Fibroblast of upper back skin (primary cell): ENCODE measurements at regions not wholly inside any gene's neighbourhood (a gene's known extent, or its start where the extent isn't known, plus 50 kb on each side); places are given as distances from the start of the nearest gene placed in this dataset.

Source experiments
- DNase-seq: peaks from one replicate; pipeline ENCODE4 v3.0.0-alpha.2; 2013

DNA sequence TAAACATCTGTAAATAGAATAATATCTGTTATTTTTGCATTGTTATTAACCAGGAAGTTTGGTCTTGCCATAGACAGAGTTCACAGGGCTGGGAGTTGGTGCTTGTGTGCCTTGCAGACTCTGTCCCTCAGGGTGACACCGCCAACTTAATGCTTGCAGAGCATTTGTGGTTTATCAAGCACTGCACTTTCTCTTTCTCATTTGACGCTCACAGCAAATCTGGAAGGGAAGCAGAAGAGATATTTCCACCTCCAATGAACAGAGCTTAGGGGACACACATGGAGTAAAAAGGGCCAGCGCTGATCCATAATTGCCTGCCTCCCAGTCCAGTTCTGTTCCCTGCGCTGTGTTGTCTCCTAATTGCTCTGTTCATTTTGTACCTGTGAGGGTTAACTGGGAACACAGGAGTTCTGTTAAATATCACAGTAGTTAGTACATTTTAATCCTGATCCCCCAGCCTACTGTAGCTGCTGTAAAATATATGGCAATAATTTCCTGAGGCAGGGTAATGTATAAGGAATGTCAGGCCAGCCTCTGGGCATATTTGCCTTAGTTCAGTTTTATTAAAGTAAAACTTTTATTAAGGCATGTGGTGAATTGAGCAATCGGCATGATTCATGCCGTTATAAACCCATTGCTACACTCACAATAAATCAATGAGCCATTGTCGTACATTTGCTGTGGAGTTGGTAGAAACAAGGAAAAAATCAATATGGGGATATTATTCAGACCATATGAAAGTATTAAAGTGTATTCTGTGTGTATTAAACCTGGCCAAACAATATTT, 182.5 kb upstream of the OSR1 start:
- peak; percentile 94 for DNase-seq

DNA sequence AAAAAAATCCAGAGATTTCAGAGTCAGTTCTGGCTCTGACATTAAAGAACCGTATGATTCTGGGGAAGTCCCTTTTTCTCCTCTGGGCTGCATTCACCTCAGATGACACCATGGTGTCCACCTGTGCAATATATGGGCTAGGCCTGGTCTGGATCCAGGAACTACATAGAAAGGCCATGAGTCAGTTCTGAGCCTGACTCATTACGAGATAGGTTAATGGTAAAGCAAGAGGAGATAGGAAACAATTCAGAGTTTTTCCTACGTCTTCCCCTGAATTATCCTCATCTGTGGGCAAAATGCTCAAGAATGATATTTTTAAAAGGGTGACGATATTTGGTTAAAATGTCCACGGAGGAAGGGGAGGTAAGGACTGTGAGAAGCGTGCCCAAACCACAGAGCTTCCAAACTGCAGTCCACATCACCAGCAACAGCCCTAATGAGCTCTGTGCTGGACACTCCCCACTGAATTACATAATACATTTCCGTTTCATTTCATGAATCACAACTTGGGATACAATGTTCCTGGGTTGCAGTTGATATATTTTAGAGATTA, 180.1 kb upstream of the OSR1 start:
- peak; percentile 94 for DNase-seq

DNA sequence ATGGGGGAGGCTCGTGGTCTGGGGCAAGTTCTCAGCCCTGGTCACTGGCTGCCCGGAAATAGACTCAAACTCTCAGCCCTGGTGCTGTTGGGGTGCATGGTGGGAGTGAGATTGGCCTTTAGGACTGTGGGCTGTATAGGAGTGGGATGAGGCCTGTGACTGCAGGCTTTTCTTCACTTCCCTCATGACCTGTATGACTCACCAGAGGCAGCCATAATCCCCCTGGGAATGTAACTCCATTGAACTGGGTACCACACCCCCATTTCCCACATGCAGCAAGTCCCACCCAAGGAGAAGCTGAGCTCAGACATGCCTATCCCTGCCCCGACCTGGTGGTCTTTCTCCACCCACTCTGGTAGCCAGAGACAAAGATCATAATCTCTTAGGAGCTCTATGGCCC, 177.7 kb upstream of the OSR1 start:
- peak; percentile 34 for DNase-seq

DNA sequence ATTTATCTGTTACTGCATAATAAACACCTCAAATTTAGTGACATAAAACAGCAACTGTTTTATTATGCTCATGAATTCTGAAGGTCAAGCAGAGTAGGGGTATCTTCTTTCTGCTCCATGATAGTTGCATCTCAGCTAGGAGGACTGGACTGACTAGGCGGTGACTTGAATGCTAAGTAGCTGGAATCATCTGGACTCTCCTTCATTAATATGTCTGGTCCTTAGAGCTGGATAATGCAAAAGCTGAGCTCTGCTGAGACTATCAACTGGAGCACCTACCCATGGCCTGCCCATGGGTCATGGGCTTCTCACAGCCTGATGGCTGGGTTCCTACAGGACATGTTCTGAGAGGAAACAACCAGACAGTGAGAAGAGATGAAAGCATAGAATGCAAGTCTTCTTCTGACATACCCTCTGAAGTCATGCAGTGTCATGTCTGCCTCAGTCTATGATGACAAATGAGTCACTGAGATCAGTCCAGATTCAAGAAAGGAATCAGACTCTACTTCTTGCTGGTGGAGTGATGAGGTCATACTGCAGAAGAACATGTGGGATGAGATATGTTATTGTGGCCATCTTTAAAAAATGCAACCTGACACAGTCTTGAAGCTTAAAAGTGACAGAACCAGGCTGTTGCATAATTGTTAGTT, 174.2 kb upstream of the OSR1 start:
- peak; percentile 41 for DNase-seq

DNA sequence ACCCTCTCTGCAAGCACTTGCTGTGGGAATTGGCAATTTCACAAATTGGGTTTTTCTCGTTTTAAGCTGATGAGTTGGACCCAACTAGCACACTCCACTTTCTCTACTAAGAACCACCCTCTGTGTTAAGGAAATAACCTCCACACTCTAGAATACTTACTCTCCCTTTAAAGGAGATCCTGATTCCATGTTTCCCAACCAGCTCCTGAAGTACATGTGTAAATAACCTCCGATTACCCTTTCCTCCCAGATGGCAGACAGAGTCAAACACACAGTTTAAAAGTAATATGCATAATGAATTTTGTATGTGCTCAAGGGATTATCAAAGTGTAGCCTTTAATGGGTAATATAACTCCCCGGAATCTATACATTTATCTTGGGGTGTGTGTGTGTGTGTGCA, 171.3 kb upstream of the OSR1 start:
- no peak for DNase-seq

GRCh38 chr2:19527771-19528170, 169.3 kb upstream of the OSR1 start:
- DNase-seq = no peak

DNA sequence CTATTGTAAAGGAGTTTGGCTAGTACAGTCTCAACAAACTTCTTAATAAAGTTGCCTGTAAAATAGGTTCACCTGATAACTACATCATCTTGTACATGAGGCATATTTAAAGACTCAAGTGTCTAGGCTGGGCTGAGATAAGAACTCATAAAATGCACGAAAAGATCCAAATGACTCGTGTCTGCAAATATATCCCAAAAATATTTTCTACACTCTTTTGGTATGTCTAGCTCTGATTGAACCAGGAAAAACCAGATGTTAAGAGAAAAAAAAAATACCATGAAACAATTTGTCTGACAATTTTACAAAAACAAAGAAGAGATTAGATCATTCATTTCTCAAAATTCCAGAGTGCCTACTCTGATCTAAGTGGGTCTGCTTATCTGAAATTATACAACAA, 166.9 kb upstream of the OSR1 start:
- DNase-seq = peak; percentile 28

DNA sequence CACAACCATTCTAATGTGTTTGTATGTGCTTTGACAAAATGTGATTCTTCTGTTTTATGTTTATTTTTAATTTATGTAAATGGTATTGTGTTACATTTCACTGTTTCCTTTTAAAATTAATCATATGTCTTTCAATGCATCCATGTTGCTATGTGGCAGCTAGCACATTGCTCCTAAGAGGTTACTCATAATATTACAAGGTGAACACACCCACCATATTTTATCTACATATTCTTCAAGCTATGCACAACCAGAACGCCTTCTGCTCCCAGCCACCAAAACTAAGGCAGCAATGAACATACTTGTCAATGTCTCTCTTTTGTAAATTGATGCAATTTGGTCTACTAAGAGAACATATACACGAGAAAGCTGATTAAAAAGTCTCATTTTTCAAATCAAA, 160.6 kb upstream of the OSR1 start:
- no peak for DNase-seq

- DNase-seq = no peak
These were observed 148.7 kb upstream of the OSR1 start for GRCh38 chr2:19507137-19507536.

DNA sequence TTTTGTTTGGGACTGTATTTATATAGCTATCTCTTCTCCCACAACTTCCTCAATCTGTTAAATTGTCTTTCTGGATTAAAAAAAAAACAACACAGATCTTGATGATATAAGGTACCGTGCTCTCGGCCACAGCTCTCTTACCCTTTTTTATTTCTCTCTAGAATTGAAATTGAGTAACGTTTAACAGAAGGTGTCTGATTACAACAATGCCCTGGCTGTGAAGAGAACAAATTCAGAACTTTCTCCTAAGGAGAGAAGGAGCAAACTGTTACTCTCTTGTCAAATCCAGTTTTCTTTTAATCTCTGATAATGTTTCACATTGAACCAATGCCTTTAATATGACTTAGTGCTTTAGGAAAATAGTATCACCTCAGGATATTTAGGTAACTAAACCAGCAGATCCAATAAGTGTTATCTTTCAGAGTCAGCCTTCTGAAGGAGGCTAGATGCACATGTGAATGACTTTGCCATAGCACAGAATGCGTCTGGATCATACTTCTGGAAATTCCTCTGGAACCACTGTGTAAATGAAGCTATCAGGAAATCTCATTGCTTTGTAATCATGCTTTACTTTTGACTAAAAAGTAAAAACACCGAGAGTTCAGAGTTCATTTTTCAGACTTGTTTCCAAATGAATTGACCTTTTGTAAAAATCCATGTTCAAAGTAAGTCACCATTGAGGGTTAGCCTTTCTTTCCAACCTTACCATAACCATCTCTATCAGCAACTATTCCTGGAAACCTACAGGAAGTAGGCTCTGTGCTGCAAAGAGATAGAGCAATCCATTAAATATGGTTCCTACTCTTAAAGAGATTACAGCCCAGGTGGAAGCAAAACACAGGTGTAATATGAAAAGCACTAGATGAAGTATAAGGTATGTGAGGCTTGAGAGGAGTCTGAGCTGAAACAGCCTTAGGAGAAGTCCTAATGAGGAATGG, 147.0 kb upstream of the OSR1 start:
- DNase-seq = no peak

DNA sequence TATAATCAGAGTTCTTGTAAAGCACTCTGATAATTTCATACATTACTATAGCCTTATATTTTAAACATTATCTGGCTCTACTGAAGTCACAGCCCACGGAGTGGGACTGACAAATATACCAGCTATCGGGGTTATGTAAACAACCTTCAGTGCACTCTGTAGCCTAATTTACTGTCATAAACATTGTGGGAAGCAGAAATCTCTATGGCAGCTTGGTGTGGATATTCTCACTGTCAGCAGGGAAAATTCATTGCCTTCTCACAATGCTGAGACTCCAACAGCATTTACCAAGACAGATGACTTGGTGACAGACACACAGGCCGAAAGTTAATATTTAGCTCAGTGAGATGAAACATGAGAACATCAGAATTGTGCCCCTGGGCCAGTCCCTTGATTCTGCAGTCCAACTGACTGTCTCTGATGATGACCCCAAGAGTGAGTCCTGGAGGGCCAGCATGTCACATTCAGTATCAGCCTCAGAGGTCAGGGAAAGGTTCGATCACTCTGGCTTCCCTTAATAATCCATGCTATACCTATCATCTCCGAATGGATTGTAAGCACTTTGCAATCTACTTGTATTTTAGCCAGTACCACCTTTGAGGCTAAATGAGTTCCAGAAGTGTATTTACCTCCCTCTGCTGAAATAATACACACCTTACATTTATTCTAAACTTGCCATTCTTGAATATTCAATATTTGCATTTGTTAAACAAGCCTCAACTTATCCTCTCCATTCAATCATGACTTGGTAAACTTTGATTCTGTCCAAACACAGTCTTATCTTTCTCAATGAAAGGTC, 146.2 kb upstream of the OSR1 start:
- peak; percentile 7 for DNase-seq

DNA sequence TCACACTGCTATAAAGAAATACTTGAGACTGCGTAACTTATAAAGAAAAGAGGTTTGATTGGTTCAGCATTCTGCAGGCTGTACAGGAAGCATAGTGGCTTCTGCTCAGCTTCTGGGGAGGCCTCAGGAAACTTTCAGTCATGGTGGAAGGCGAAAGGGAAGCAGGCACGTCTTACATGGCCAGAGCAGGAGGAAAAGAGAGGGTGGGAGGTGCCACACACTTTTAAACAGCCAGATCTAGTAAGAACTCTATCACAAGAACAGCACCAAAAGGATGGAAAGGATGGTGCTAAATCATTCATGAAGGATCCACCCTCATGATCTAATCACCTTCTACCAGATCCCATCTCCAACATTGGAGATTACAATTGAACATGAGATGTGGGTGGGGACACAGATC, 145.5 kb upstream of the OSR1 start:
- DNase-seq = no peak

- DNase-seq = no peak
These were observed 145.0 kb upstream of the OSR1 start for GRCh38 chr2:19503406-19503805.

DNA sequence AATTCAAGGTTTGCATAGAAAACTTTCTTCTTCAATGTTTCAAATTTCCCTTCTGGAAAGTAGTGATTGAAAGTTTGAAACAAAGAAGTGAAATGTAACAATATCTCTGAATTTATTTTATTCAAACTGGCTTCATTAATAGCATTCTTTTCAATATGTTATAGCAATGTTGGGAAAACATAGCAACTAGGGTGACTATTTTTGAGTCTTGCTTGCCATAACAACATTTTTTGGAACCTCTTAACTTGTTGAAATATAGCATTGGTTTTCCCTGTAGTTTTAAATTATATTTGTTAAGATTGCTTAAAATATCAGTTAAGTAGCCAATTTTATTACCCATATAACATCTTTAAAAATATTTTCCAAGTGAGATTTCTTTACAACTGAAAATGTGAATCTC, 141.7 kb upstream of the OSR1 start:
- no peak for DNase-seq

GRCh38 chr2:19496646-19497045, 138.2 kb upstream of the OSR1 start:
- no peak for DNase-seq

DNA sequence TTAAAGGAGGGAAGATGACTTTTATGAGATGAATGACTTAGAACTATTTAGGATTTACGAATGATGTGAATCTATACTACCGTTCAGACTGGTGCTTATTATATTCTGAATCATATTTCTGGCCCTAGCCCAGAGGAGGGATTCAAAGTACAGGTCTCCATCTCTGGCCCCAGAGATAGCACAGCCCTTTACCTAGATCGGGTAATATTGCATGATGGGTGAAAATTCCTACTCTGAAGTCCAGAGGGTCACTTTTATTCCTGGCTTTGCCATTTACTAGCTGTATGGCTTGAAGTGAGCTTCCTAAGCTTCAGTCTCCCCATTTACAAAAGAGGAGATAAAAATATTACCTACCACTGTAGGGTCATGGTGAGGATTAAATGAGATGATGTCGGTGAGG, 135.8 kb upstream of the OSR1 start:
- no peak for DNase-seq

DNA sequence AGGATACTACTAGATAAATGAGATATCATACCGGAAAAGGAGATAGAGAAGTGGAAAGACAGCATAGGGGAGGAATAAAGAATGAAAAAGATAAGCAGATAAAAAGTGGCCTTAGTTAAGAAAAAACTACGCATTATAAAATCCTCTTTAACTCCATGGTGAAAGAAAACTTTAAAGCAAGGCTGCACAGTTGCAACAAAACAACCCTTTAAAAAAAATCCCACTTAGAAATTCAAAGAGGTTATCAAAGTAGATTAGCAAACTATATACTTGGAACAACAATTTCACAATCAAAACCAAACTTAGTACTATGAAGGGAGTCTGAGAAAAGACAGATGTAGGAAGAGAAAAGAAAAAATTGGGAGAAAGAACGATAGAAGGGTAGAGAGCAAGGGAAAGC, 133.4 kb upstream of the OSR1 start:
- DNase-seq = no peak

DNA sequence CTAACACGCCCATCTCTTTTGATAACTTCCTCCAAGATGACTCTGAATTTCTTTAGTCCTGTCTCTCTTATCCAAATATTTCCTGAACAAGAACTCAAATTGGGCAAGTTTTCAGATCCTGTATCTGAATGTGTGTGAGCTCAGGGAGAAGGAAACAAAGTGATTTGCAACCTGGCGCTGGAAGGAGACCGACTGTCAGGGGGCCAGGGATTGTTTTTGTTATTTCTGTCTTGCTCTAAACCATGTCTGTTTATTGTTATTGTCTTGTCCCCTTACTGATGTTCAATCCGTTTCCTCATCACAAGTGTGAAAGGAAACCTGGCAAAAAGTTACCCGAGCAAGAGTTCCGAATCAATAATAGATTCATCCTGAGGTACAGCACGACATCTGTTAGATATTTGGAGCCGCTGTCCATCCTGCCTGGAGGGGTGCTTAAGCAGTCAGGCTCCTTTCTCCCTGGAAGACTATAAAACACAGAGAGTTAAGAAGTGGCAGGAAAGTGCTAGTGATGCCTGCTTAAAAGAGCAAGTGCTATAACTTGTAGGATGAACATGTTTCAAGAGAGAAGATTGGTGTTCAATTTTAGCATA, 132.5 kb upstream of the OSR1 start:
- peak; percentile 6 for DNase-seq

- peak; percentile 64 for DNase-seq
These were observed 129.7 kb upstream of the OSR1 start for GRCh38 chr2:19488009-19488691.

DNA sequence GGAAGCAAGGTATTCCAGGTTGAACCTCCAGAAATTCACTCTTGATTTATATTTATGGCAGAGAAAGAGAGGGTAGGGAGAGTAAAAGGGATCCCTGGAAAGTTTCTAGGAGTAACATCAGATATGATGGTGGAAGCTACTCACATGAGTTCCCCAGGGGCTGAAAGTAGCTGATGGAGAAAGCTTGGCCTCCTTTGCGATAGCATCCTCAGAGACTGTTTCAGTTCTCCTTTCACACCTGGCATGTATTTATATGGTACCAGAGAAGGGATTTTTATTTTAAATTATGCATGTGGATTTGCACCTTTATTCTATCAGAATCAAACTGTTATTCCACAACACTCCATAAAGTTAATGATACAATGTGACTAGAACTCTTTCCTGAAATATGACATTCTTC, 126.3 kb upstream of the OSR1 start:
- no peak for DNase-seq

DNA sequence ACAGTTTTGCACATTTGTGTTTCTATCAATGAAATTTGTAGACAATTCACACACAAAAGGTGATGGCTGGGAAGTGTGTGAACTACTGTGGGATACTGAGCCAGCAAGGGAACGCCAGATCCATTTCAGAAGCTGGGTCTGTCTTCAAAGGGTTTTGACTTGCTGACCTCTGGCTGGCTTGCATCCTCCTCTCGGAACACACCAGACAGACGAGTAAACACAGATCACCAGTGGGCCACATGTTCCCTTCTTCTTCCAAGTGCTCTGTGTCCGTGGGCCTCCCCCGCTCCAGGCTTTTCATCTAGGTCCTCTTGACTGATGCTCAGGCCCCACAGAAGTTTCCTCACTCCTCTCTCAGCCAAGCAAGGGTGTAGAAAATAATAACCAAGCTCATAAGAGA, 122.2 kb upstream of the OSR1 start:
- DNase-seq = no peak
